ENCODE measurements at regions not wholly inside any gene's neighbourhood (a gene's known extent, or its start where the extent isn't known, plus 50 kb on each side); places are given as distances from the start of the nearest gene placed in this dataset.

DNA sequence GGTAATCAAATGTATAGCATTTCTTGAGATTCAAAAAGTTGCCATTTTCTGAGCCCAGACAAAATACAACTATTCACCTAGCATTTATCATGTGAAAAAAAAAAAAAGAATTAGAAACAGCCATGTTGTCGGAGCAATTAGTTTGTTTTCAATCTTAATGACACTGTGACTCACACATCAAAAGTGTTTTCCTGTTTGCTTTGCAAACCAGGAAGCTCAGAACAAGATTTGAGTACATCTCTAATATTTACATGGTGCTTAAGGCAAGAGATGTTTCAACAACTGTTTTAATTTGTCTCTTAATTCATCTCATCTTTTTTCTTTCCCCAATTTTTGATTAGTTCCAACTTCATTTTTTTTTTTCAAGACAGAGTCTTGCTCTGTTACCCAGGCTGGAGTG, 62.5 kb upstream of the CAPZB start (continued):
- TF ChIP-seq SNAPC4 (CRISPR knock-in tag; IDR thresholded peaks at IDR 0.05) (no peak), ZNF773 (CRISPR knock-in tag; IDR thresholded peaks at IDR 0.05; ENCODE audit: borderline replicate concordance) (no peak), EP300 (IDR thresholded peaks at IDR 0.05; ENCODE audit: low read depth in 2 of 2, low read length in 2 of 2) (peak in 1 of 2 experiments; percentile 32; a peak in 1 of 4 replicates), EP300 (CRISPR knock-in tag; IDR thresholded peaks at IDR 0.05; ENCODE audit: borderline replicate concordance) (no peak), ZNF552 (CRISPR knock-in tag; IDR thresholded peaks at IDR 0.05; ENCODE audit: borderline replicate concordance) (no peak), SMARCC2 (IDR thresholded peaks at IDR 0.05) (no peak), KAT2B (IDR thresholded peaks at IDR 0.05; ENCODE audit: borderline replicate concordance, low read depth, low read length) (no peak), IKZF4 (CRISPR knock-in tag; IDR thresholded peaks at IDR 0.05; ENCODE audit: borderline replicate concordance, low read depth, not compliant biosample characterization) (no peak), ZNF10 (CRISPR knock-in tag; IDR thresholded peaks at IDR 0.05; ENCODE audit: borderline replicate concordance, low read depth) (no peak), ZIK1 (CRISPR knock-in tag; IDR thresholded peaks at IDR 0.05; ENCODE audit: borderline replicate concordance, low read depth) (no peak), SIX1 (CRISPR knock-in tag; IDR thresholded peaks at IDR 0.05; ENCODE audit: borderline replicate concordance) (peak; percentile 54; the same call in 1 of the 2 replicates), ZNF101 (CRISPR knock-in tag; IDR thresholded peaks at IDR 0.05; ENCODE audit: borderline replicate concordance, low read depth) (no peak), ZNF383 (CRISPR knock-in tag; IDR thresholded peaks at IDR 0.05; ENCODE audit: borderline replicate concordance) (no peak), PHF20 (CRISPR knock-in tag; IDR thresholded peaks at IDR 0.05) (no peak), SNAPC2 (CRISPR knock-in tag; IDR thresholded peaks at IDR 0.05) (no peak), ZNF550 (CRISPR knock-in tag; IDR thresholded peaks at IDR 0.05; ENCODE audit: borderline replicate concordance) (no peak), U2AF1 (optimal IDR thresholded peaks at IDR 0.05; ENCODE audit: low read depth, low read length) (no peak), CCAR2 (optimal IDR thresholded peaks at IDR 0.05; ENCODE audit: low read depth, low read length) (no peak), EZH2 (conservative IDR thresholded peaks at IDR 0.05; ENCODE audit: low read depth, low read length) (no peak), SUZ12 (IDR thresholded peaks at IDR 0.05; ENCODE audit: low read depth, low read length) (no peak), FOSL2 (CRISPR knock-in tag; IDR thresholded peaks at IDR 0.05) (peak; percentile 75; the same call in 1 of the 2 replicates), HMGA1 (CRISPR knock-in tag; conservative IDR thresholded peaks at IDR 0.05) (no peak), MIER2 (CRISPR knock-in tag; IDR thresholded peaks at IDR 0.05) (no peak), DNMT1 (CRISPR knock-in tag; IDR thresholded peaks at IDR 0.05) (no peak), FOXK2 (IDR thresholded peaks at IDR 0.05) (no peak)
- TF ChIP-seq, protein P1, sequence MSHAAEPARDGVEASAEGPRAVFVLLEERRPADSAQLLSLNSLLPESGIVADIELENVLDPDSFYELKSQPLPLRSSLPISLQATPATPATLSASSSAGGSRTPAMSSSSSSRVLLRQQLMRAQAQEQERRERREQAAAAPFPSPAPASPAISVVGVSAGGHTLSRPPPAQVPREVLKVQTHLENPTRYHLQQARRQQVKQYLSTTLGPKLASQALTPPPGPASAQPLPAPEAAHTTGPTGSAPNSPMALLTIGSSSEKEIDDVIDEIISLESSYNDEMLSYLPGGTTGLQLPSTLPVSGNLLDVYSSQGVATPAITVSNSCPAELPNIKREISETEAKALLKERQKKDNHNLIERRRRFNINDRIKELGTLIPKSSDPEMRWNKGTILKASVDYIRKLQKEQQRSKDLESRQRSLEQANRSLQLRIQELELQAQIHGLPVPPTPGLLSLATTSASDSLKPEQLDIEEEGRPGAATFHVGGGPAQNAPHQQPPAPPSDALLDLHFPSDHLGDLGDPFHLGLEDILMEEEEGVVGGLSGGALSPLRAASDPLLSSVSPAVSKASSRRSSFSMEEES (CRISPR knock-in tag; IDR thresholded peaks at IDR 0.05) = no peak
